ENCODE measurements at regions not wholly inside any gene's neighbourhood (a gene's known extent, or its start where the extent isn't known, plus 50 kb on each side); places are given as distances from the start of the nearest gene placed in this dataset.

DNA sequence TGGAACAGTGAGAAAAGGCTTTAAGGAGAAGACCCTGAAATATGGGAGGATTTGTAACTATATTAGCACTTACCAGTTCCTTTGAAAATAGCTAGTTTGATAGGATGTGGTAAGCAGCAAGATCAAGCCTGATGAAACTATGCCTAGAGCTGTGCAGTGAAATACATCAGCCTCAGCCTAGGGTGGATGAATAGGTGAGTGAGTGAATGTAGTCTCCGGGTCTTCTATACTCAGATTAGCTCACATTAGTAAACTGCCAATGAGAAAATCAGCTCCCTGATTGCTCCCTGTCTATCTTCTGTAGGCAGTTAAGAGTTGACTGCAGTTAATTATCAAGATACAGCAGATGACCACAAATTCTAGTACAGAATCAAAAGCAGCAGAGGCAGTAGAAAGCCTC is 89.6 kb downstream of the ELAPOR2 start:
- TF ChIP-seq CTCF (IDR thresholded peaks at IDR 0.05), result no peak
- Histone ChIP-seq H3K36me3 (replicated peaks in 1 of 2; ENCODE audit: control insufficient read depth in 1 of 2, insufficient read depth in 2 of 2, low read length in 2 of 2) (no peaks in the 10 kb centered on the region), H3K4me2 (replicated peaks; ENCODE audit: extremely low read depth, low read length, poor library complexity, severe bottlenecking) (no peak overlapping the region), H3K4me3 (replicated peaks in 1 of 3; ENCODE audit: low read depth in 2 of 3, low read length in 3 of 3) (no peak overlapping the region), H2AFZ (ENCODE audit: insufficient read depth, low read depth, low read length, poor library complexity, severe bottlenecking) (no peak overlapping the region), H3K27ac (ENCODE audit: low read depth in 1 of 2, low read length in 2 of 2) (no peak overlapping the region), H3K4me1 (ENCODE audit: control insufficient read depth in 1 of 2, insufficient read depth in 2 of 2, low read length in 2 of 2) (no peaks in the 10 kb centered on the region), H3K79me2 (ENCODE audit: insufficient read depth, low read length) (no peaks in the 10 kb centered on the region), H3K27me3 (ENCODE audit: control insufficient read depth in 2 of 2, insufficient read depth in 2 of 2, low read length in 2 of 2) (no peaks in the 10 kb centered on the region), H3K9ac (ENCODE audit: insufficient read depth, low read length, poor library complexity, severe bottlenecking) (no peak overlapping the region), H3K9me3 (replicated peaks in 1 of 2; ENCODE audit: control insufficient read depth in 1 of 2, insufficient read depth in 1 of 2, low read length in 2 of 2) (no peaks in the 10 kb centered on the region), H4K20me1 (ENCODE audit: insufficient read depth, low read length) (no peaks in the 10 kb centered on the region)
- no peak for DNase-seq
- Mint-ChIP-seq H3K4me3 (no peak overlapping the region), H3K27ac (no peak overlapping the region), H3K4me1 (no peaks in the 10 kb centered on the region), H3K36me3 (no peaks in the 10 kb centered on the region), H3K9me3 (peaks cover 0 to 6% (median 0%) of the 10 kb centered on the region in 7 donors), H3K27me3 (ENCODE audit: low read depth in 3 of 3) (peaks cover 0 to 4% (median 0%) of the 10 kb centered on the region in 3 donors)
- no CpG with 5 or more reads among the region's 1 CpG for WGBS (ENCODE audit: insufficient coverage)
- intact Hi-C loops (cut with micrococcal nuclease), result no loop called here

- no peak for DNase-seq
- no peaks in the 10 kb centered on the region for H3K36me3 ChIP-seq (replicated peaks in 1 of 2; ENCODE audit: control insufficient read depth in 1 of 2, insufficient read depth in 2 of 2, low read length in 2 of 2)
- H3K4me3 Mint-ChIP-seq, result no peak overlapping the region
- no peaks in the 10 kb centered on the region for H3K27me3 ChIP-seq (ENCODE audit: control insufficient read depth in 2 of 2, insufficient read depth in 2 of 2, low read length in 2 of 2)
- H3K4me3 ChIP-seq (replicated peaks in 1 of 3; ENCODE audit: low read depth in 2 of 3, low read length in 3 of 3), result no peak overlapping the region
- H3K4me2 ChIP-seq (replicated peaks; ENCODE audit: extremely low read depth, low read length, poor library complexity, severe bottlenecking), result no peak overlapping the region
- no peak for TF ChIP-seq CTCF (IDR thresholded peaks at IDR 0.05)
- peaks cover 0 to 6% (median 0%) of the 10 kb centered on the region in 7 donors for H3K9me3 Mint-ChIP-seq
- H3K9ac ChIP-seq (ENCODE audit: insufficient read depth, low read length, poor library complexity, severe bottlenecking), result no peak overlapping the region
- H2AFZ ChIP-seq (ENCODE audit: insufficient read depth, low read depth, low read length, poor library complexity, severe bottlenecking), result no peak overlapping the region
- H3K4me1 ChIP-seq (ENCODE audit: control insufficient read depth in 1 of 2, insufficient read depth in 2 of 2, low read length in 2 of 2), result no peaks in the 10 kb centered on the region
- H3K4me1 Mint-ChIP-seq, result no peaks in the 10 kb centered on the region
- H3K9me3 ChIP-seq (replicated peaks in 1 of 2; ENCODE audit: control insufficient read depth in 1 of 2, insufficient read depth in 1 of 2, low read length in 2 of 2), result no peaks in the 10 kb centered on the region
- H4K20me1 ChIP-seq (ENCODE audit: insufficient read depth, low read length), result no peaks in the 10 kb centered on the region
- H3K79me2 ChIP-seq (ENCODE audit: insufficient read depth, low read length), result no peaks in the 10 kb centered on the region
- H3K27ac ChIP-seq (ENCODE audit: low read depth in 1 of 2, low read length in 2 of 2), result no peak overlapping the region
- H3K27ac Mint-ChIP-seq, result no peak overlapping the region
- peaks cover 0 to 5% (median 0%) of the 10 kb centered on the region in 3 donors for H3K27me3 Mint-ChIP-seq (ENCODE audit: low read depth in 3 of 3)
- H3K36me3 Mint-ChIP-seq, result no peaks in the 10 kb centered on the region
- intact Hi-C loops (cut with micrococcal nuclease), result no loop called here
Measured at GRCh38 chr7:86968618-86969017, 90.8 kb downstream of the ELAPOR2 start.

Data from CD14-positive monocyte (primary cell).